Thyroid gland (tissue), 4 donors: ENCODE measurements at regions not wholly inside any gene's neighbourhood (a gene's known extent, or its start where the extent isn't known, plus 50 kb on each side); places are given as distances from the start of the nearest gene placed in this dataset.

Experiments used
- DNase-seq, 2 donors: peaks; one replicate each; pipeline ENCODE4 v3.0.0-alpha.2; 2019
- H3K27ac ChIP-seq, 3 donors: fragments of 200-600 bp; sonication (generic); 1 replicate in 2 of 3; 2 replicates in 1 of 3; pipeline ENCODE4 v1.5.1; 2016 to 2019; ENCODE audit warnings: mild to moderate bottlenecking in 1 of 3, moderate library complexity in 1 of 3
- H3K27me3 ChIP-seq: fragments of 200-600 bp; sonication (generic); one replicate; pipeline ENCODE4 v1.5.1; 2019
- H3K36me3 ChIP-seq, 2 donors: fragments of 200-600 bp; sonication (generic); one replicate each; pipeline ENCODE4 v1.5.1; 2016 to 2019
- H3K4me1 ChIP-seq, 2 donors: fragments of 200-600 bp; sonication (generic); one replicate each; pipeline ENCODE4 v1.5.1; 2017 to 2019
- H3K4me3 ChIP-seq, 3 donors: fragments of 200-600 bp; sonication (generic); replicated peaks in 1 of 3; 1 replicate in 2 of 3; 2 replicates in 1 of 3; pipeline ENCODE4 v1.5.1; 2016; ENCODE audit warnings: mild to moderate bottlenecking in 1 of 3
- H3K9me3 ChIP-seq: fragments of 200-600 bp; sonication (generic); one replicate; pipeline ENCODE4 v1.5.1; 2017
- CTCF ChIP-seq, 6 experiments: fragments of 200-600 bp in 3 of 6; fragments of 450-650 bp in 3 of 6; sonication (generic) in 3 of 6; IDR thresholded peaks; one replicate each; pipeline ENCODE4 v1.5.1; 2016 to 2019; ENCODE audit warnings: antibody characterized with exemption in 6 of 6, mild to moderate bottlenecking in 2 of 6, inconsistent platforms in 1 of 6, moderate library complexity in 1 of 6
- POLR2A ChIP-seq, 2 donors: fragments of 450-650 bp; IDR thresholded peaks; one replicate each; pipeline ENCODE4 v1.6.1; 2017; ENCODE audit warnings: antibody characterized with exemption in 2 of 2, mild to moderate bottlenecking in 2 of 2, moderate library complexity in 1 of 2
- WGBS, 2 donors: methylation state at CpG; one replicate each; pipeline ENCODE4 v1.1.5; 2017; 5-methylcytosine and 5-hydroxymethylcytosine counted together
- intact Hi-C: fragments of 100-400 bp; cut with DNase I; formaldehyde crosslinking; loops from one replicate; pipeline ENCODE4 v1.15.1; 2023

- no peak for DNase-seq
- 78 to 83% methylated on average over 9 of the region's 9 CpGs for WGBS, 2 donors
- Histone ChIP-seq H3K27me3 (no peaks in the 10 kb centered on the region), H3K27ac (no peak overlapping the region), H3K9me3 (no peaks in the 10 kb centered on the region), H3K36me3 (no peaks in the 10 kb centered on the region), H3K4me3 (no peak overlapping the region), H3K4me1 (peaks cover 0 to 6% of the 10 kb centered on the region in 2 donors)
- TF ChIP-seq POLR2A (IDR thresholded peaks at IDR 0.05) (no peak), CTCF (IDR thresholded peaks at IDR 0.05) (no peak)
- intact Hi-C loops = no loop called here
These were observed 258.7 kb upstream of the EXOC2 start for GRCh38 chr6:951399-952181.

GRCh38 chr6:947235-947934 lies 254.4 kb upstream of the EXOC2 start:
- Histone ChIP-seq H3K4me3 (no peak overlapping the region), H3K27me3 (no peaks in the 10 kb centered on the region), H3K9me3 (no peaks in the 10 kb centered on the region), H3K4me1 (peaks cover 0 to 6% of the 10 kb centered on the region in 2 donors), H3K27ac (no peak overlapping the region), H3K36me3 (no peaks in the 10 kb centered on the region)
- DNase-seq = no peak
- TF ChIP-seq CTCF (IDR thresholded peaks at IDR 0.05) (no peak), POLR2A (IDR thresholded peaks at IDR 0.05) (no peak)
- 82 to 88% methylated on average over 7 of the region's 7 CpGs for WGBS, 2 donors
- intact Hi-C loops = no loop called here

- Histone ChIP-seq H3K4me1 (peaks cover 0 to 6% of the 10 kb centered on the region in 2 donors), H3K9me3 (no peaks in the 10 kb centered on the region), H3K4me3 (no peak overlapping the region), H3K36me3 (no peaks in the 10 kb centered on the region), H3K27ac (no peak overlapping the region), H3K27me3 (no peaks in the 10 kb centered on the region)
- no peak for DNase-seq
- intact Hi-C loops = no loop called here
- 30 to 43% methylated on average over 3 of the region's 3 CpGs for WGBS, 2 donors
- TF ChIP-seq CTCF (IDR thresholded peaks at IDR 0.05) (no peak), POLR2A (IDR thresholded peaks at IDR 0.05) (no peak)
These were observed 253.6 kb upstream of the EXOC2 start for GRCh38 chr6:946546-946945.

GRCh38 chr6:939526-940252 lies 246.8 kb upstream of the EXOC2 start:
- peak; percentile 7 to 16 for DNase-seq
- intact Hi-C loops = no loop called here
- Histone ChIP-seq H3K4me3 (no peak overlapping the region), H3K4me1 (peaks cover 8 to 12% of the 10 kb centered on the region in 2 donors), H3K27ac (no peak overlapping the region), H3K27me3 (no peaks in the 10 kb centered on the region), H3K36me3 (no peaks in the 10 kb centered on the region), H3K9me3 (no peaks in the 10 kb centered on the region)
- TF ChIP-seq CTCF (IDR thresholded peaks at IDR 0.05) (no peak), POLR2A (IDR thresholded peaks at IDR 0.05) (no peak)
- WGBS, 2 donors = 84 to 85% methylated on average over 11 to 12 of the region's 12 CpGs
